Kidney (tissue), 13 donors: ENCODE measurements at regions not wholly inside any gene's neighbourhood (a gene's known extent, or its start where the extent isn't known, plus 50 kb on each side); places are given as distances from the start of the nearest gene placed in this dataset.

Experiments used
- DNase-seq, 5 donors: peaks; one replicate each; pipeline ENCODE4 v3.0.0-alpha.2; 2013 to 2020
- FAIRE-seq: peaks from 2 replicates; lab custom pipeline; 2012; peaks lifted over from hg19 to GRCh38; lab: Jason Lieb, UNC
- H3K27ac ChIP-seq, 2 donors: one replicate each; pipeline ENCODE4 v1.7.0; 2013; ENCODE audit warnings: low read depth in 2 of 2, low read length in 2 of 2, inconsistent platforms in 1 of 2
- H3K27me3 ChIP-seq: one replicate; pipeline ENCODE4 v1.7.1; 2013; ENCODE audit warnings: low read length, inconsistent platforms; ENCODE audit not compliant: control insufficient read depth, insufficient read depth
- H3K36me3 ChIP-seq, 3 donors: one replicate each; pipeline versions ENCODE4 v1.7.0 to v1.7.1; 2013; ENCODE audit warnings: low read length in 3 of 3, control low read depth in 1 of 3, inconsistent platforms in 1 of 3; ENCODE audit not compliant: insufficient read depth in 3 of 3, control insufficient read depth in 2 of 3
- H3K4me1 ChIP-seq, 3 donors: one replicate each; pipeline versions ENCODE4 v1.7.0 to v1.7.1; 2013; ENCODE audit warnings: low read length in 3 of 3, inconsistent platforms in 1 of 3, low read depth in 1 of 3; ENCODE audit not compliant: control insufficient read depth in 2 of 3, insufficient read depth in 2 of 3
- H3K4me3 ChIP-seq, 3 donors: one replicate each; pipeline versions ENCODE4 v1.7.0 to v1.8.1; 2013; ENCODE audit warnings: low read length in 3 of 3, control low read depth in 1 of 3, inconsistent platforms in 1 of 3
- H3K9ac ChIP-seq, 3 donors: one replicate each; pipeline versions ENCODE4 v1.7.0 to v1.7.1; 2013; ENCODE audit warnings: low read length in 3 of 3, control low read depth in 1 of 3, inconsistent platforms in 1 of 3
- H3K9me3 ChIP-seq, 3 donors: one replicate each; pipeline versions ENCODE4 v1.7.0 to v1.7.1; 2013; ENCODE audit warnings: low read length in 3 of 3, control low read depth in 1 of 3, inconsistent platforms in 1 of 3; ENCODE audit not compliant: control insufficient read depth in 2 of 3, insufficient read depth in 1 of 3
- CTCF ChIP-seq: IDR thresholded peaks from 3 replicates; pipeline ENCODE4 v1.5.1; 2012; ENCODE audit warnings: mild to moderate bottlenecking, moderate library complexity, borderline replicate concordance; ENCODE audit not compliant: insufficient read depth; ENCODE audit errors: extremely low read depth
- intact Hi-C: fragments of 100-400 bp; cut with DNase I; formaldehyde crosslinking; loops from one replicate; pipeline ENCODE4 v1.11.1; 2022
- donor health status: control.
- donor health status: control.
- donor health status: control.
- donor health status: control.
- donor health status: control.
- donor health status: DM: yes; HTN: yes; CAD: no.
- donor health status: Normal renal cell carcinoma (clear cell type).

- Histone ChIP-seq H3K36me3 (no peaks in the 10 kb centered on the region), H3K27ac (no peak overlapping the region), H3K4me1 (no peaks in the 10 kb centered on the region), H3K4me3 (no peak overlapping the region), H3K9ac (no peak overlapping the region), H3K27me3 (no peaks in the 10 kb centered on the region), H3K9me3 (no peaks in the 10 kb centered on the region)
- TF ChIP-seq CTCF, result no peak
- no peak for DNase-seq
- no peak for FAIRE-seq
- intact Hi-C loops, result no loop called here
Observed at GRCh38 chr5:63125392-63125791, 546.8 kb downstream of the LRRC70 start.

GRCh38 chr5:63124266-63124665 lies 545.6 kb downstream of the LRRC70 start:
- intact Hi-C loops, result no loop called here

GRCh38 chr5:63121471-63121870 lies 542.9 kb downstream of the LRRC70 start:
- FAIRE-seq, result no peak
- Histone ChIP-seq H3K9me3 (no peaks in the 10 kb centered on the region), H3K9ac (no peak overlapping the region), H3K36me3 (no peaks in the 10 kb centered on the region), H3K27me3 (no peaks in the 10 kb centered on the region), H3K4me1 (no peaks in the 10 kb centered on the region), H3K4me3 (no peak overlapping the region), H3K27ac (no peak overlapping the region)
- intact Hi-C loops, result no loop called here
- TF ChIP-seq CTCF, result no peak
- no peak for DNase-seq

More at GRCh38 chr5:63124266-63124665, 545.6 kb downstream of the LRRC70 start:
- no peak for FAIRE-seq
- Histone ChIP-seq H3K27me3 (no peaks in the 10 kb centered on the region), H3K4me3 (no peak overlapping the region), H3K9me3 (no peaks in the 10 kb centered on the region), H3K27ac (no peak overlapping the region), H3K9ac (no peak overlapping the region), H3K4me1 (no peaks in the 10 kb centered on the region), H3K36me3 (no peaks in the 10 kb centered on the region)
- no peak for DNase-seq
- no peak for TF ChIP-seq CTCF

- no peak overlapping the region for H3K4me3 ChIP-seq
- no peaks in the 10 kb centered on the region for H3K36me3 ChIP-seq
- intact Hi-C loops, result no loop called here
- TF ChIP-seq CTCF, result no peak
- DNase-seq (no peak), FAIRE-seq (no peak)
- H3K9ac ChIP-seq, result no peak overlapping the region
- no peaks in the 10 kb centered on the region for H3K9me3 ChIP-seq
- H3K27me3 ChIP-seq, result no peaks in the 10 kb centered on the region
- H3K27ac ChIP-seq, result no peak overlapping the region
- no peaks in the 10 kb centered on the region for H3K4me1 ChIP-seq
Observed at GRCh38 chr5:63118221-63118620, 539.6 kb downstream of the LRRC70 start.
